HG03159 (cell line): ENCODE measurements at regions not wholly inside any gene's neighbourhood (a gene's known extent, or its start where the extent isn't known, plus 50 kb on each side); places are given as distances from the start of the nearest gene placed in this dataset.

ENCODE experiments used
- ATAC-seq: cut with Tn5 transposase; IDR thresholded peaks from one replicate; pipeline ENCODE4 v1.9.1; 2021; ENCODE audit warnings: mild to moderate bottlenecking, moderate library complexity; ENCODE audit not compliant: unreplicated experiment

GRCh38 chr5:39497322-39497721 is 72.5 kb upstream of the DAB2 start:
- no peak for ATAC-seq

- no peak for ATAC-seq
These were observed 70.4 kb upstream of the DAB2 start for GRCh38 chr5:39495227-39495626.

GRCh38 chr5:39494534-39494933 is 69.8 kb upstream of the DAB2 start:
- no peak for ATAC-seq

GRCh38 chr5:39494107-39494510 is 69.3 kb upstream of the DAB2 start:
- no peak for ATAC-seq

- ATAC-seq, result no peak
These were observed 66.4 kb upstream of the DAB2 start for GRCh38 chr5:39491210-39491609.

GRCh38 chr5:39489263-39489662 is 64.5 kb upstream of the DAB2 start:
- ATAC-seq, result no peak

- ATAC-seq, result no peak
These were observed 62.0 kb upstream of the DAB2 start for GRCh38 chr5:39486790-39487189.

- ATAC-seq, result no peak
These were observed 61.6 kb upstream of the DAB2 start for GRCh38 chr5:39486361-39486760.

GRCh38 chr5:39485079-39485478 is 60.3 kb upstream of the DAB2 start:
- ATAC-seq, result no peak

- no peak for ATAC-seq
These were observed 59.9 kb upstream of the DAB2 start for GRCh38 chr5:39484673-39485072.

- no peak for ATAC-seq
These were observed 57.3 kb upstream of the DAB2 start for GRCh38 chr5:39482098-39482497.

- ATAC-seq, result no peak
These were observed 54.8 kb upstream of the DAB2 start for GRCh38 chr5:39479537-39479936.

GRCh38 chr5:39478863-39479262 is 54.1 kb upstream of the DAB2 start:
- ATAC-seq, result no peak

- no peak for ATAC-seq
These were observed 52.1 kb upstream of the DAB2 start for GRCh38 chr5:39476843-39477220.

- no peak for ATAC-seq
These were observed 51.4 kb upstream of the DAB2 start for GRCh38 chr5:39475881-39476842.

- no peak for ATAC-seq
These were observed 50.4 kb upstream of the DAB2 start for GRCh38 chr5:39475159-39475571.
